NCI-H1105 treated with DMSO at 0.1 percent for 48 hours (cell line): ENCODE measurements at regions not wholly inside any gene's neighbourhood (a gene's known extent, or its start where the extent isn't known, plus 50 kb on each side); places are given as distances from the start of the nearest gene placed in this dataset.

Experiments used
- DNase-seq: peaks from one replicate; lab custom pipeline; 2025; lab: John Stamatoyannopoulos, UW

DNA sequence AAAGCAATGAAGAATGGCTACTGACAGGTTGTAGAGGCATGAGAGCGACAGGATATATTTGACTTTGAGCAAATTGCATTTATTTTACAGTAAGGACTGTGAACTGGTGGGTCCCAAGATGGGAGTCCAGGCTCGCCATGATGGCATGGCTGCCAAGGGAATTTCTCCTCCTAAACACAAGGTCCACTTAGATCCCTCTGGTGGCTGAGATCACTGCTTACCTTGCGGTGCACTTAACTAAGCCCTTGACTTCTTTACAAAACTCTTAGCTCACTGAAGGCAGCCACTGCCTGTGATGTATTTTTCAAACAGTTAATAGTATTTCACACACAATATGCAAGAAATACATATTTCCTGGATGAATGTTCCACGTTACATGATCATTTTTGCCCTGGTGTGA lies 50.3 kb upstream of the SORBS2 start:
- DNase-seq, result no peak

DNA sequence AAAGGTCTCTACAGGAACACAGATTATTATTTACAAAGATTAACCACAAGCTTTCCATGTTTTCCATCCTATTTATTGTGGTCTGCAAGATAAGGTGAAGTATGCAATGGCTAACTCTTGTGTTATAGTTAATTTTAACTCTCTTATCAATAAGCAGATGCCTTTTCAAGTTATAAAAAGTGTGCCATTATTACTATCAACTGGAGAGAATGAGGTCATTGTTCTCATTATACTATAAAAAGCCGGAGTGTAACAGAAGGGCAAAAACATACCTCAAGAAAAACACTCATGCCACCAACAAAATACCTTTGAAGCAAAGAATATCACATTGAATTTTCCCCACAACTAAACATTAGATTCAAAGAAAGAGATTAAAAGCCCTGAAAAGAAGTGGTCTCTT lies 52.0 kb upstream of the SORBS2 start:
- DNase-seq, result no peak

DNA sequence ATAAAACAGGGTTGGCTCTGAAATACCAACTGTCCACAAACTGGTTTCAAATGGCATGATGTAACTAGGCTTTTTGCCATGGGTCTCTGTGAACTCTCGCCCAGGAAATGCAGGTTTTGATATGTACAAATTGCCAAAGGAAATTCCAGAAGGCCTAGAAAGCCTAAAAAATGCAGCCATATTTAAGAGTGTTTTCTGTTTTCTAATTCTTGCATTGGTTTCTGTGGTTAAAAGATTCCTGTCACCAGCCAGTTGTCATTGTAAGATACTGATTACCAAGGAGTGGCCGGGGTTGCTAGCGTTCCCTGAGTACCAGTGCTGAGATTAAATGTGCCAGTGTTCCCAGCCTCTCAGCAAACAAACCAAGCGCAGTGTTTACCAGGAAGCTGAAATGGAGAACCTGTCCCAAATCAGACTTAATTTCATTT lies 53.9 kb upstream of the SORBS2 start:
- DNase-seq, result no peak

DNA sequence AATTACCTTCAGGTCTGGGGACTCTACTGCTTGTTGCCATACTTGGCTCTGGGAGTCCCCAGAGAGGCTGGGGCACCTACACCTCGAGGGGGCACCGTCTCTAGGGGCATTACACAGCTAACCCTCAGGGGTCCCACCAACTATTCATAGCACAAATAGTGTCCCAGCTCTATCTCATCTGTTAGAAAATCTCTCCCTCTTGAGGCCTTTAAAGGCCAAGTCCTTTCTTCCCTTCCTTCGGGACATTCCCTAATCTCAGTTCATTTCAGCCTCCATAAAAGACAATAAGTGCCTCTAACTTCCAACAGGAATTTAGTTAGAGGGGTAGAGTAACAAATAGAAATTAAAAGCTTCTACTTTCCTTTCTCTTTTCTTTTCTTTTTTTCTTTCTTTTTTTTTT lies 55.8 kb upstream of the SORBS2 start:
- DNase-seq, result no peak

DNA sequence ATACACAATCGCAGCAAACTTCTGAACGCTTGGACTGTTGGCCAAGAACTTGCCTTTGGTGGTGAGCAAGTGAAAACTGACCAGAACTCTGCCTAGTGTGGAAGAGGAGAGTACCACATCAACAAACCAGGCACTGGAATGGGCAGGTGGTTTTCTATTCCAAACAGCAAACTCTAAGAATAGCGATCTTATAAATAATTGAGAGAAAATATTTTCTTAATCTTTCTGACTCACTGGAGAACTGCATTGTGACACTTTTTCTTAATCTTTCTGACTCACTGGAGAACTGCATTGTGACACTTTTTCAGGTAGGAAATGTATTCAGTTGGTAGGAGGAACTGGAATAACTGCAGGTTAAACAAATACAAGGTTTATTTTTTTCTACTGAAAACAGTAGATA lies 57.0 kb upstream of the SORBS2 start:
- no peak for DNase-seq

DNA sequence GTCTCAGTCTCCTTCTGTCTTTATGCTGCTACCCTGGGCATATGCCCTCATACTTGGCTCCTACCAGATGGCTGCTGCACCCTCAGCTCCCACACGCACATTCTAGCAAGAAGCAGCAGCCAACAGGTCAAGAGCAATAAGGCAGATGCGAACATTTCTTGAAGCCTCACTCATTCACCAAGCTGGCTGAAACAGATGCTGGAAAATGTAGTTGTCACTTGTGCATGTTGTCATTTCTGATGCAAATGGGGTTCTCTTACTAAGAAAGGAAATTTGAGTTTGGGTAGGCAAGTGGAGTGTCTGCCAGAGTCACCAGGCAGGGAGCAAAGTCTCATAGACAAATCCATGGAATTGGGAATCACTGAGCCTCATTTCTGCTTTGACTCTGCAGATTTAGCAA lies 57.4 kb upstream of the SORBS2 start:
- DNase-seq, result no peak

DNA sequence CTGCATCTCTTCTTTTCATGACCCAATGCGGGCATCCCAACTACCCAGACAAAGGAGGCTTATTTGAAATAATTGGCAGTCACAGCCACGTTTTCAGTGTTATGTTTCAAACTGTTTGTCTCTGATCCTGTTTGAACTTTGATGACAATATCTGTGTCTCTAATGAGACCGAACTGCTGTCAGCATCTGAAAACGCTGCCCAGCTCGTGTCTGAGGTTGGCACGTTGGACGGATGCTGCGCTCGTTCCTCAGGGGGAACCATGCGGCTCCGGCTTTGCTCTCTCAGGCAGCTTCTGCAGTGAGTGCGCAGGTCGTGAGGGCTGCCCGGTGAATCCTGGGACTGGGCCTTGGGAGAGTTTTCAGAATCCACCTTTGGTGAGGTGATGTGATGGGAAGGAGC lies 58.4 kb upstream of the SORBS2 start:
- DNase-seq, result no peak

DNA sequence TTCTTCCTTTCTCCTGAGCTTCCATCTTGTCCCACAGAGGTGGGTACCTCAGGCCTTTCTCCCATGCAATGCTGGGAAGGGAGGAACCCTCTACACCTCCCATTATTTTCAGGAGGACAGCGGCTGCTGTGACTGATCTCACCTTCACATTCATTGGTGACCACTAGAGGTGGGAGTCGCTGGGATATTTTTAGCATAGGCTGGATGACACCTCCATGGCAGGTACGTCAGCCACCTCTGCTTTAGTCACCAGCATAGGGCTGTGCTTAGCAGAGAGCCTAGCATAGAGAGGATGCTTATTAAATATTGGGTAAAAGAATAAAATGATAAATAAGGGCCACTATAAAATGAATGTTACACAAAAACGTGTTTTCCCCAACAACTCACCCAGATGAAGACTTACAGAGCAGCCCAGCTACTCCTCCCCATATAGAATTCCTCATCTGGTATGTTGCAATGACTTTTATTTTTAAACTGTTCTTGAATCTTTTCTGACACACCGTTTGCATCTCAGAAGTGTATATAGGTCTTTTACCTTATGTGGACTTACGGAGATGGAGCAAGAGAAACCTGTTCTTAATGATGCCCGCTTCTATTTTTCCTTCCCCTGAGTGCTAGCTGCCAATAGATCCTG lies 60.9 kb upstream of the SORBS2 start:
- no peak for DNase-seq

DNA sequence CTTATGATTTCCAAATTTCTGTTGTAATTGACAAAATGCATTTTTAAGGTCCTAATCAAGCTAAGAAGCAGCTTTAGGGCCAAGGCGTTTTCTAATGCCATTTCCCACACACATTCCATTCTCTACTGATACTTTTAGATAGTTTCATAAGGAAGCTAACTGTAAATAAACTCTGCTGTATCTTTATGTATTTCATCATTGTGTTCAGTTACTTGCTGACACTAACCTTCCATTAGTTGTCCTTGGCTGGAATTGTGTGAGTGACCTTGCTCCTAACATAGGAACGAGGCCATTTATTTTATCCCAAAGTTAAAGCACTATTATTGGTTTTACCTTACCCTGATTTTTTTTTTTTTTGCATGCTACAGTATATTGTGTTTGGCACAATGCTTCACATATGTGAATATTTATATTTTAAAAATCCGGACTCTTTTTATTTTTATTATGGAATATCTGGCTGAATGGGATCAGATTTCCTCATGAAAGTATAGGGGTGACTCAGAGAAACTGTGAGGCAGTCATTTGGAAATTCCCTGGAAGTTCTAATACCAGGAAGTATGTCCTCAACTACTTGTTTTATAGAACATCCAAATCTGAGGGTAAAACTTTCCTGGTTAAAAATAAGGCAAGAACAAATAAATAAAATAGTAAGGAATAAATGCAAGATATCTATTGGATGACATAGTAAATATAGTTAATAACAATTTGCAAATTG lies 62.7 kb upstream of the SORBS2 start:
- DNase-seq, result no peak

DNA sequence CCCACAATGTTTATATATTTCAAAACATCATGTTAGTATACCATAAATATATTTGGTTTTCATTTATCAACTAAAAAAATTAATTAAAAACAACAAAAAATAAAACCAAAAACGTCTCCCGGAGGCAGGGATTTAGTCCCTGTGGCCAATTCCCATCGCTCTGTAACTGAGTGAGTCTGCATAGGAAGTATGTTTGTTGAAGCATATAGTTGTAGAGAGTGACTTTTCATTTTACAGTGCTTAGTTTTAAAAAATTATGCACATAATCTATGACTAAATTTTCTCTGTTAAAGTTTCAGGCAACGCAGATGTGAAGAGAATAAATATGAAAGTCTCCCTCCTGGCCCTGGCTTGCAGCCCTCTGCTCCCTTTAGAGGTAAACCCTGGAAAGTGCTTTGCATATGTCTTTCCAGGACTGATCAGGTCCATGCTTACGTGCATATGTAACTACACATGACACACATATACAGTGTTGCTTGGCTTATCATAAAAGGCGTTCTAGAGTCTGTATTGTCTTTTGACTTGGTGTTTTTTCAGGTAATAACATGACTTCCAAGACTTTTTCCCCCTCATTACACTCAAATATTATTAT lies 63.4 kb upstream of the SORBS2 start:
- no peak for DNase-seq

DNA sequence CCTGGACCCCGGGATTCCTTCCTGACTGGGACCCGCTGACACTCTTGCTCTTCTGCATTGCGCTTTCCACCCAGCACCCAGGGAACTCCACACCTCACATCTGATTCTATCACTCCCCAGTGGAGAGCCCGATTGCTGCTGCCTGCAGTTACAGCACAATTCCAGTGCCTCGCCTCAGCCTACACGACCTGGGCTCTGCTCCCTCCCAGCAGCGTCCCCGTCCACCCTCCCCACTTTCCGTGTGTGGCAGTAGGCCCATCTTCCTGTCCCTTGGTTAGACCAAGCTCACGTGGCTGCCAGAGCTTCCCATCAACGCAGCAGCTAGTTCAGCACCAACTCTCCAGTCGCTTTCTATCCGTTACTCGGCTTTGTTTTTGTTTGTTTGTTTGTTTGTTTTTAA lies 66.6 kb upstream of the SORBS2 start:
- no peak for DNase-seq

DNA sequence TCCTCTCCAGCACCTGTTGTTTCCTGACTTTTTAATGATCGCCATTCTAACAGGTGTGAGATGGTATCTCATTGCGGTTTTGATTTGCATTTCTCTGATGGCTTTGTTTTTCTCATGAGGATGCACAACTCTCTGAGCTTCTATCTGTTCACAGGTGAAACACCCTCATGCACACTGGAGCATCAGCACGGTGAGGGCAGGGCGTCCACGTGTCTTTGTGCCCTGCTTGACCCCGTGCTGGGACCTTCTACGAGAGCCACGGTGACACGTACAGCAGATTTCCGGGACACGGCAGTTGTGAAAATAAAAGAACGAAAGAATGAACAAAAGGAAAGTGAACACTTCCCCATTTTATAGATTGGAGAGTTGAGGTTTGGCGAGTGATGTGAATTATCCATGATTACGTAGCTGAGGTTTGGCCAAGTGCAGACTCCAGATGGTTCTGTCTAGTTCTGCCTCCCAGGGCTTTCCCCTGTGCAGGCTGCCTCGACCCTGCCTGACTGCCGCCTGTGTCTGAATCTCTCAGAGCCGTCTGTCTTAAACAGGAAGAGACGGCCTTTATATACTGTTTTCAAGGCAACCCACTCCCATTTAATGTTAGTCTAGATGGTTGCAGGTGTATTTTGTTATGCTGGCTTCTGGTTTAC lies 67.8 kb upstream of the SORBS2 start:
- DNase-seq, result no peak

DNA sequence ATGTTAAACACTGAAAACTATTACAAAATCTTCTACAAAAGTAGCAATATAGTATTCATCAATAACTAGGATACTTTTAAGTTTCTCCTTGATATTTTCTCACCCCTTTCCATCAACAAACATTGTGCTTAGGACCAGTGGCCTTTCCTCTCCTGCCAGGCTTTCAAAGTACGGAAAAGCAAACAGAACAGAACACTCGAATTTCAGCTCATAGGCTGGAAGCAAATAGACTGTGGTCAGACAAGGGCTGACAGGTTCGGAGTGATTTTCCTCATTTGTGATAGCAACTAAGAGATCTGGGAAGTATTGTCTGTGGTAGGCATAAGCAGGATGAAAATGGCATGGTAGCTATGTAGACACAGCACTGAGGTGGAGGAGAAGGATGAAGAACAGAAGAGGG lies 68.6 kb upstream of the SORBS2 start:
- no peak for DNase-seq

DNA sequence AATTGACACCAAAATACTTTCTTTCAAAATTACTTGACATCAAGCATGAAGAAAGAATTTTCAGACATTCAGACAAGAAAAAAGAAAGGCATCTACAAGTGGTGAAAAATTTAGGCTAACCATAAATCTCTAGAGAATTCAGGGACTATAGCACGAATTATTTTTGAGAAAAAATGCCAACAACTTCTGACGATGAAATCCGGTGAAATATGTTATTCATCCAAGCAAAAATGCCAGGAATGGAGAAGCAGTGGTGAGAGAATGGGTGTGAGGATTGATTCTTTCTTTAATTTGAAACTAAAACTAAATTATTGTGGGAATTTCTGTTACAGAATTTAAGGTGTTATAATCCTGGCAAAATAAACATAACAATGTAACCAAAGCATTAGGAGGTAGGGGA lies 69.4 kb upstream of the SORBS2 start:
- DNase-seq, result no peak

DNA sequence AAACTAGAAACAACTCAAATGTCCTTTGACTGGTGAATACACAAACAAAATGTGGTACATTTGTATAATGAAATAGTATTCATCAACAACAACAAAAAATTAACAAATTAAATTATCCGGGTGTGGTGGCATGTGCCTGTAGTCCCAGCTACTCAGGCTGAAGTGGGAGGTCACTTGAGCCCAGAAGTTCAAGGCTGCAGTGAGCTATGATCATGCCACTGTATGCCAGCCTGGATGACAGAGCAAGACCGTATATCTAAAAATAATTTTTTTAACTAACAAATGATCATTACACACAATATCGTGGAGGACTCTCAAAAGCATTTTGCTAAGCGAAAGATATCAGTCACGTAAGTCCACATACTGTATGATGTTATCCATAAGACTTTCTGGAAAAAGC lies 71.6 kb upstream of the SORBS2 start:
- no peak for DNase-seq

DNA sequence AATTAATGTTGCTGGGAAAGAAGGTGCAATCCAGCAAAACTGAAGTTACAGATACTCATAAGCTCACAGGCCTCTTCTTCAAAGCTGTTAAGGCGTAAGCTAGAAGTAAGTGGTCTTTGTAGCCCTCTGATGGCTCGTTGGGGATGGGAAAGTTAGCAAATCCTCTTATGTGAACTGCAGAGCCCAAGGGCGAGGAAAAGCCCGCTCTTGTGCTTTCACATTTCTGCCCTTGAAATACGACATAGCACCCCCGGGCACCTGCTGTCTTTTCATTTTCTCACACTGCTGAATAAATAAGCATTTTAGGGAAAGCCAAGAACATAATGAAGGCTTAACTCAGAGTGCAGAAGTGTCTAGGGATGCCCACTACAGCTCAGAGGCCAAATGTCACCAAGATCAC lies 73.1 kb upstream of the SORBS2 start:
- DNase-seq, result no peak

DNA sequence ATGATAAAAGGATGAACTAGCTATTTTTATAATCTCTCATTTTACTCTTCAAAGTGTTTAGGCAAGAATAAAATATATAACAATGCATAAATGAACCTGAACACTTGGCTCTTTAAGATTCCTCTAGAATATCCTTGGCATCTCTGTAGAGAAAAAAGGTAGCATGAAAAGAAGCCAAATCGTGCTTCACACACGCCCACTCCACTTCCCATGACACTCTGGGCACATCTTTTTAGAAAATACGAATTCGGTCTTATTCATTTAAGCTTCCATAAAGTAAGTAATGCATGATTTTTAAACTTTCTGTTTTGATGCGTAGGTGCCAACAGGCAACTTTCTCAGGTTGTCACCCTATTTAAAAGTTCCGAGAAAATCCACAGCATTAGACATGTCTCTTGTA lies 73.6 kb upstream of the SORBS2 start:
- DNase-seq, result no peak

DNA sequence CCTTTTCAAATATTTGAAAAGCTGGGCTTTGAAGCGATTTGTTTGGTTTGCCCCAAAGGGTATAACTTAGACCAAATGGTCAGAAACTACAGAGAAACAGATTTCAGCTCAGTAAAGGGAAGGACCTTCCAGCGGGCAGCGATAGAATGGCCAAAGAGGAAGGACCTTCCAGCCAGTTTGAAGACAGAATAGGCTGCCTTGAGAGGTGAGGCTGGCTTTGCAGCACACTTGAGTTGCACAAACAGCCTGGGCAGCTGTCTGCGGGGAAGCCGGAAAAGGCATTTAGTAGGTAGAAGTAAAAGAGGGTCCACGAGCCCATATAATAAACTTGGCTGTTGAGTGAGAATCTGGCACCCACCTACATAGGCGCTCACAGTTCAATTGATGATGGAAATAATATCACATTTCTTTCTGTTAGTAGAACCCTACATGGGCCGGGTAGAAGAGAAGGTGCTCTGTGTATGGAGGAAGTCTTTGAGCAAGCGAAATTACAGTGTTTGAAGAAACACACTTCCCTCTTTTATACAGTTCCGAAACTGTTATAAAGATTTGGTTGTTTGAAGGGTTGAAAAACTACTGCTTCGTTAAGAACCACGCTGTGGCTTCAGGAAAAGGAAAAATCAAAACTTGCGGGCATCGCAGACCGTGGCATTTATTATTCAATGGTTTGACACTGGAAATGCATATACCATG lies 75.0 kb upstream of the SORBS2 start:
- no peak for DNase-seq

DNA sequence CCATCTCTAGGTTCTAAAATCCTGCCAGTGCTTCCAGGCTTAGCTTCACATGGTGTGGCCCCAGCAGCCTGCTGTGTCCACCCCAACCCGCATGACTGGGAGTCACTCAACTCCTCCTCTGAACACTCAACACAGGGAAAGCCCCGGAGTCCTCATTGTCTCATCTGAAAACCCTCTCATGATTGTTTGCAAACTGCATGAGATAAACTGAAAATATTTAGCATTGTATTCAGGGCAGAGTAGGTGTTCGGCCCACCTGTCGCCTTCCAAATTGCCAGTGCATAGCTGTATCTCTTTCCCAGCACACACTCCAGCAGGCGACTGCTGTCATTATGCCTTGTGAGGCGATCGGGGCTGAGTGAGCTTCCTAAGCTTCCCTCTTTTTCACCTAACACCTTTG lies 76.7 kb upstream of the SORBS2 start:
- no peak for DNase-seq

DNA sequence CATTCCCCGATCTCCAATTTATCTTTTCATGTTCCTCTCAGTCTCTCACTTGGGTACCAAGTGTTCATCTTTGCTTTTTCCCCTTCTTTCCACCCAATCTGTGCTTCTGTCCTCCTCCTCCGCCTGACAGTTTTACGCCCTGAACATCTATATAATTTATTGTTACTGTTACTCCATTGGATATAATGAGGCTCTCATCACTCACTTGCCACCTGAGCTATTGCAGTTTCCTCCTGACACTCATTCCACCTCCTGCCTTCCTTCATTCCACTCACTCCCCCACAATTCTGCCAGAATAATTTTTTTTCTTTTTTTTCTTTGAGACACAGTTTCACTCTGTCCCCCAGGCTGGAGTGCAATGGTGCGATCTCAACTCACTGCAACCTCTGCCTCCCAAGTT lies 77.6 kb upstream of the SORBS2 start:
- DNase-seq, result no peak

DNA sequence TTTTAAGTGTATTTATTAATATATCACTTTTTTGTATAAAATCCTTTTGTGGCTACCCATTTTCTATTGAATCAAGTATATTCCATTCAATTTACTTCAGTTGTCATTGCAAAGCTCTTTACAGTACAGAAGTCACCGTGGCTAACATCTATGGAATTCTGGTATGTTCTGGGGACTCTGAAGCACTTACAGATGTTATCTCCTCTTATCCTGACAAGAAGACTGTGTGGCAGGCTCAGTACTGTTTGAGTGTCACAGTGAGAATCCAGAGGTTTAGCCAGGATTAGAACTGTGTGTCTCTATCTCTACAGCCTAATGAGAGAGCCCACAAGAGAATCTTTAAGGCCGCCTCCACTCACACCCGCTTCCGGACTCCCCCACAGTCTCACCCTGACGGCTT lies 78.2 kb upstream of the SORBS2 start:
- no peak for DNase-seq

DNA sequence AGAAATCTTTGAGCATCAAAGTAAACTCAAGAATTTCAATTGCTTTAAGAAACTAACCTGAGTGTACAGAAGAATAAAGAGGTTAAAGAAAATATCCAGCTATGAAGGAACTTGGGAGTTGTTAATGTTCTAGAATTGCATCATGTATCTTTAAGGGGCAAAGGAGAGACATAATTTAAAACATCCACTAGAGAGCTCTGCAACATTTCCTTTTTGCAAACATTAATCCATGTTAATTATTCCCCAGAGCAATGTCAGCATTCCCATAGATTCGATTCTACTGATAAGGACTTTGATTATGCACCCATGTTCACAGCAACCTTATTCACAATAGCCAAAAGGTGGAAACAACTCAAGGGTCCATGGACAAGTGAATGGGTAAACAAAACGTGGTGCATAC lies 80.2 kb upstream of the SORBS2 start:
- DNase-seq, result no peak

DNA sequence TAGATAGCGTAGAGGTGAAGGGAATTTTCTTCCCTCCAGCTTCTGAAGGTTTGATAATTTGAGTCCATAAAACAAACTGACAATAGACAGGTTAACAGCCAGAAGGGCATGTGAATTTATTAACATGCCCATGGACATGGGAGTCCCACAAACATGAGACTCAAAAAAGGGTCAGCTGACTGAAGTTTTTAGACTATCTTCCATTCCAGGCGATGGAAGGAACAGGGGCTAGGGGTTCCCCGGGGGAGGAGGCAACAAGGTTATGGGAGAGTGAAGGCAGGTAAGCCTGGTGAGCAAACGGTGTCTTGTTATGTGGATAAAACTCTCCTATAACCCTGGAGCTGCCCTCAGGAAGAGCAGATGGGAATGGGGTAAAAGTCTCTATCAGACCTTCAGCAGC lies 81.5 kb upstream of the SORBS2 start:
- no peak for DNase-seq
